Activated CD4-positive, alpha-beta T cell treated with anti-CD3 and anti-CD28 coated beads for 48 hours (primary cell): ENCODE measurements at regions not wholly inside any gene's neighbourhood (a gene's known extent, or its start where the extent isn't known, plus 50 kb on each side); places are given as distances from the start of the nearest gene placed in this dataset.

Experiments
- DNase-seq: peaks from one replicate; pipeline ENCODE4 v3.0.0-alpha.2; 2020

DNA sequence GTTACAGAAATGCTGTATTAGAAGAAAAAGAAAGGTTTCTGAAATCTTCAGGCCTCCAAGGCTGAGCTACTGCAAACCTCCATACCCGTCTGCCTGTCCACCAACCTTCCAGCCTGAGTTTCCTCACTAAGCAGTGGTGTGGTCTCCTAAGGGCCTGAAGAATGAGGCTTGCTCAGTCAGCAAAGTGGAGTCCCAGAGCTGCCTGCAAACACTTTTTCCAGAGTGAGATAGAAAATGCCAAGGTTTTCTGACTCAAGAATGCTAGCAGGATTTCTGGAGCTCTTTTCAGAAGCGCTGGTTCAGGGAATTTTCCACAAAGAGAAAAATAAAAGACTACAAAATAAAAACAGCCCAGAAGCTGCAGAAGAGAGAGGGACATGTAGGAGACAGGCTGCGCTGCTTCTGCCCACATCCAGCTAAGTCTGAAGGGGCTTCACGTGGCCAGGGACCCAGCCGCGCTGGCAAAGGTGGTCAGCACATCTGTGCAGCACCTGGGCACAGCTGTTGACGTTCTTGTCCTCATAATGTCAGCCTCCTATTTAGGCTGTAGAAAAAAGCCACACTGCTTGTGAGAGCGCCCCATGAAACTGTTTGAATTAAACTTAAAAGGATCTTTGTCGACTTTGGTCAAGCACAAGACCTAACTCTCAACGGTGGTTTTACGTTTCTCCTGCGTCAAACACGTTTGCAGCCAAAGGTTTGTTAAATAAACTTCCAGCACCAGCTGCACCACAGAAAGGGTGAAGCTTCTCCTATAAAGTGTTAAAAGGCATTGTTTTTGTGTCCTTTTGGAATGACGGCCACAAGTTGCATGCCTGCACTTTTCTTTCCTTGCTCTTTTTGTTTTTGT lies 209.0 kb downstream of the THBS2 start:
- DNase-seq: no peak

DNA sequence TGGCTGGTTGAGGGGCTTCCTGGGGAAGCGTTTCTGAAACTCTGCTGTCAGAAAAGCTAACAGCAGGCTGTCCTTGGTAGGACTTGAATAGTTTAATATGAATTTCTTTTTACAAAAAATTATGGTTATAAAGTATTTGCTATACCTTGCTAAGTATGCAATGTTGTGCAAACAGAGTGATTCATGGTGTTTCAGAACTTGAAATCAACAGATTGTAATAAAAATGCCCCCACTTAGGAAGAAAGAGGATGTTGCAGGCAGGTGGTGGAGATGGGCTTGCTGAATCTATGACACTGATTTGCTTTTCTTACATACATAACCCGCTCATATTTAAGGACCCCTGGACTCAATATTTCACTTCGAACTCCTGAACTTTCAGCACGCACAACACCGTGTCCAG lies 211.6 kb downstream of the THBS2 start:
- DNase-seq: no peak

- DNase-seq: no peak
These were observed 212.6 kb downstream of the THBS2 start for GRCh38 chr6:169041078-169041477.

DNA sequence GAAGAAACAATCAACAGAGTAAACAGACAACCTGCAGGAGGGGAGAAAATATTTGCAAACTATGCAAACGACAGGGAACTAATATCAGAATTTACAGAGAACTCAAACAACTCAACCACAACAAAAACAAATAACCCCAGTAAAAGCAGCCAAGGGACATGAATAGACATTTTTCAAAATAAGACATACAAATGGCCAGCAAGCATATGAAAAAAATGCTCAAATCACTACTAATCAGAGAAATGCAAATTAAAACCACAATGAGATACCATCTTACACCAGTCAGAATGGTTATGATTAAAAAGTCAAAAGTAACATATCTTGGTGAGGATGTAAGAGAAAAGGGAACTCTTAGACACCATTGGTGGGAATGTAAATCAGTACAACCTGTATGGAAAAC lies 215.0 kb downstream of the THBS2 start:
- no peak for DNase-seq

- DNase-seq: no peak
These were observed 218.0 kb downstream of the THBS2 start for GRCh38 chr6:169035385-169036240.

DNA sequence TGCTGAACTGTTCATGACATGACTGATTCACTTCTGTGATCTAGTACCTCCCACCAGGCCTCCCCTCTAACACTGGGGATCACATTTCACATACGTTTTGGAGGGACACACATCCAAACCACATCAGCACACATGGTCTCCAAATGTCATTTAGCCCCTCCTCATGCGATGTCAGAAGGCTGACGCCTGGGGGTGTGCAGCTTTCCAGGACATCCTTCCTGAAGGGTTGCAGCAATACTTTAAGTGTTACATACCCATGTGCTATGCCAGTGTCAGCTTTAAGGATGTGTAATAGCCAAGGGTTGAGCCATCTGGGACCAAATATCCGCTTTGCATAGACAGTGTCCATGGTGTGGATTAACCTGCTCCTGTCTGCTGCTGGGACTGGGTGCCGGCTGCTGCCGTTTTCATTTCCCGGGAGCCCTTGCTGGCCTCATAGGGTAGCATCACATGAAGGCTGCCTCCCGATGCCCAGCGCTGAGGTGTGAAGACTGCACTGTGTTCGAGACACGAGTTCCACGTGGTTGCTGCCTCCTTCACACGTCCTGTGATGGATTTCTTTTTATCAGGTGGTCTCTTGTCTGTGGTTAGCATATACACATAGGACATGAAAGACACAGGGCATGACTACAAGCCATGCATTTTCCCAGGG lies 219.0 kb downstream of the THBS2 start:
- no peak for DNase-seq

DNA sequence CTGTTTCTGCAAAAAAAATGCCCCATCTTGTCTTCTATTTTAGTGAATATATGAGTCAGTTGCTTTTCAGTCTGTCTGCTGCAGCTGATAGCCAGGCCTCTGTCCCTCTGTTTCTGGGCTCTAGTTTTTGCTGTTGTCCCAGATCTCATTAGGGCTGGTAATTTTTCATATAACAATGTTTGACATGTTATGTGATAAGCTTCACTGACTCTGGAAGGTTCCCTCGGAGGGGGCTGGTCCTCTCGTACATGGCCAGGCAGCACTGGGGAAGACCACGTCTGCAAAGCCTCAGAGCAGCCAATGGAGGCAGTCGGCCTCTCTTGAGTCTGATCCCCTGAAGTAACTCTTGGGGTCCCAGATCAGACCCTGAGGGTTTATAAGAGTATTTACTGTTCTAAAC lies 223.8 kb downstream of the THBS2 start:
- no peak for DNase-seq

DNA sequence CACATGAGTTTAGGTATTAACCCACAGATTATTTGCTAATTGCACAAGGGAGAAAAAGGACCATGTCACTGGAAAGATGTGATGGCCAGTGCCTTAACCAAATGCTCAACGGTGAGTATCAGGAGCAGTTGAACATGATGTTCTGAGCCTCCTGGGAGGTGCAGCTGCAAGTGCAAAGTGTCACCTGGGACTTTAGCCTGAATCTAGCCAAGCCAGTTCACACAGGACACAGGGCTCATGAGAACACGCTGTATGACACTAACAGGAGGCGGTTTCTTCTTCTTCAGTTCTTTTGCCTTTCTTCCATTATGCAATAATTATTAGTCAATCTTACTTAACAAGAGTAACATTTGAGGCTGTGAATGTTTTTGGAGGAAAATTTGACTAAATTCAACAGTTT lies 225.3 kb downstream of the THBS2 start:
- no peak for DNase-seq

- DNase-seq: no peak
These were observed 227.5 kb downstream of the THBS2 start for GRCh38 chr6:169026175-169026574.

GRCh38 chr6:169024047-169024660 lies 229.5 kb downstream of the THBS2 start:
- no peak for DNase-seq

GRCh38 chr6:169023161-169023874 lies 230.3 kb downstream of the THBS2 start:
- DNase-seq: no peak

DNA sequence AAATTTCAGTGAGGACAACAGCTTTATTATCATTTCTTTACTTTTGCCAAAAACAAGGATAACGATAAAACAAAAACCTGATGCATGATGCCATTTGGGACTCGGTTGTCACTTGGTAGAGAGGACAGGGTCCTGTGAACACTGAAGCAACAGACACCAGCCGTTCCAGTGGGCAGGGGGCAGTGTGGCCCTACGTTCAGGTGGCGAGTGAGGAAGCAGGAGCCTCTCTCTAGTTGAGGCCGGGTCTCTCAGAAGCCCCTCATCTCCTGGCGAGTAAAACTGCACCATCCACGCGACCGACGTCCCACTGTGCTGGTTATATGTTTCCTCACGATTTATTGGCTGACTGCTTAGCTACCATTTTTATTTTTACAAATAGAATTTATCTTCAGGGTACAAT lies 231.6 kb downstream of the THBS2 start:
- DNase-seq: no peak

DNA sequence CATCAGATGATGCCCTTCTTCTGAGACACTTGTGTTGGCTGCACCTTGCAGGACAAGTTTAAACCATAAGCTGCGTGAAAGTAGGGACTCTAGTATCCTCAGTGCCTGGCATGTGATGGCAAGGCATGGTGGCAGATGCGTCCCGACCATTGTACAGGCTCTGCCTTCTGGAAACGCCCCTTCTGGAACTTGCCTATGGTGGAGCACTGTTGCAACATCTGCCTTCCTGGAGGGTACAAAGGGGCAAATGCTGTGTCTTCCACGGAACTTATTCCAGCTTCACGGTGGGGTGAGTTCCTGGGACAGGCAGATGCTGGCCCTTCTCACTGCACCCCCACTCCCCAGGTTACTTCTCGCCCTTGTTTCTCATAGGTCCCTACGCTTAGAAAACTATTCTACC lies 232.8 kb downstream of the THBS2 start:
- DNase-seq: no peak

DNA sequence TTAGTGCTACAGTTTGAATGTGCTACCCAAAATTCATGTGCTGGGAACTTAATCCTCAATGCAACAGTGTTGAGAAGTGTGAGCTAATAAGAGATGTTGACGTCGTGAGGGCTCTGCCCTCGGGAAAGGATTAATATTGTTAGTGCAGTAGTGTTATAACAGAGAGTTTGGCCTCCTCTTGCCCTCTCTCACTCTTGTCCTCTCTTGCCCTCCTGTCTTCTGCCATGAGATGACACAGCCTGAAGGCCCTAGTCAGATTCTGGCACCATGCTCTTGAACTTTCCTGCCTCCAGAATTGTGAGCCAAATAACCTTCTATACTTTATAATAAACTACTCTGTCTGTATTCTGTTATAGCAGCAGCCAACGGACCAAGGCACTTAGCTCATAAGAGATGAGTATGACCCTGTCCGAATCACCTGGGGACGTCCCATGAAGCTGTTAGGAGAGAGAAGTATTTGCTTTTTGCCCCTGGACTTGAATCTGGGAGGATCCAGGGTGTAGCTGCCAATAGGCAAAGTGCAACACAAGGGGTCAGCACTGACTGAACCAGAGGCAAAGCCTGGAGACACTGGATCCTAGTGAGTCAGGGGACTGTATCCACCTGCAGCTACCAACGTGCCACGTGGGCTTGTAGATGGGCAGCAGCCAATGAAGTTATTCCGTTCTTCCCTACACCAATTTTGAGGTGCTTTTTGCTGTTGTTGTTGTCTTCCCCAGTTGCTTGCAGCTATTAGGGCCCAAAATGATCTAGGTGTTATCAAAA lies 233.7 kb downstream of the THBS2 start:
- no peak for DNase-seq

GRCh38 chr6:169019111-169019510 lies 234.5 kb downstream of the THBS2 start:
- DNase-seq: no peak

DNA sequence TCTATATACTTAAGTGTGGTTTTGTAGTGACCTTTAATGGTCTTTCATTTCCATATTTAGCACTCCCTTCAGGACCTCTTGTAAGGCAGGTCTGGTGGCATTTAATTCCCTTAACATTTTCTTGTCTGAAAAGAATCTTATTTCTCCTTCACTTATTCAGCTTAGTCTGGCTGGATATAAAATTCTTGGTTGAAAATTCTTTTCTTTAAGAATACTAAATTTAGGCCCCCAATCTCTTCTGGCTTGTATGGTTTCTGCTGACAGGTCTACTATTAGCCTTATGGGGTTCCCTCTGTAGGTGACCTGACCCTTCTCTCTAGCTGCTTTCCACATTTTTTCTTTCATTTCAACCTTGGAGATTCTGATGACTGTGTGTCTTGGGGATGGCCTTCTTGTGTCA lies 236.9 kb downstream of the THBS2 start:
- DNase-seq: no peak

GRCh38 chr6:169014211-169015197 lies 239.1 kb downstream of the THBS2 start:
- DNase-seq: no peak

GRCh38 chr6:169009628-169010027 lies 244.0 kb downstream of the THBS2 start:
- no peak for DNase-seq

DNA sequence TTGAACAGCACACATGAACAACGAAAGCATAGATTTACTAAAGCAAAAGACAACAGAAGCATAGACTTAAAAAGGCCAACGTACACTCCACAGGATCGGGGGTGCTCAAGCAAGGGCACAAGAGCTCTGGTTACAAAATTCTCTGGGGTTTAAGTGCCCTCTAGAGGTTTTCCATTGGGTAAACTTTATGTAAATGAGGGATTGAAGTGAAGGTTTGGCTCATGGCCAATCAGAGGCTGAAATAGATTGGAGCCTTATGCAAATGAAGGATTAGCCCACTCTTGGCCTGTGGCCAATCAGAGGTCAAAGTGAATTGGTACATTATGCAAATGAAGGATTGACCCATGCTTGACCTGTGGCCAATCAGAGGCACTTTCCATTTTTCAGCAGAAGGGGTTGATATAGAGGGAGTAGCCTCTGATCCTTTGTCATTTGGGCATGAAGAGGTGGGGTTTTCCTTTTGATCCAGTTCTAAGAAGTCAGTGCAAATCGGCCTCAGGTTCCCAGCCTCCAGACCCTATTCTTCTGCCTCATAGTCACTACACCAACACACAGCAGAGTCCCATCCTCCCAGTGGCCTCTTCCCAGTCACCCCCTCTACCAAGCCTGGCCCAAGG lies 244.9 kb downstream of the THBS2 start:
- DNase-seq: no peak

GRCh38 chr6:169005166-169005565 lies 248.5 kb downstream of the THBS2 start:
- no peak for DNase-seq
